ENCODE measurements at regions not wholly inside any gene's neighbourhood (a gene's known extent, or its start where the extent isn't known, plus 50 kb on each side); places are given as distances from the start of the nearest gene placed in this dataset.

DNA sequence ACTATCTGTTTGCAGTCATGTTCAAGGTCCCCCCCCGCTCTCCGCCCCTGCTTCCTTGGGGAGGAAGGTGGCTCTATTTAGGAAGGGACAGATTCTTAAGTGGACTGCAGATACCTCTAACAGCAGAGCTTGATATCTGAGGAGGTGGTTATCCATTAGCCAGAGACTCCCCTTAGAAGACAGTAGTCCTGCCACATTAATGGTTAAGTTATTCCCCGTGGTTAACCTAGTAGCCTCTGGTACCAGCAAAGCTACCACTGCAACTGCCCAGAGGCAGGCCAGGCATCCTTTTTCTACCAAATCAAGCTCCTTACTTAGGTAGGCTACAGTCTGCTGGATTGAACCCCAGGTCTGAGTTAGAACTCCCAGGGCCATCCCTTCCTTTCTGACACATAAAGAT, 162.1 kb upstream of the AVPR1A start:
- TF ChIP-seq POLR2A (IDR thresholded peaks at IDR 0.05; ENCODE audit: low read length), result no peak
- no peak for TF ChIP-seq GATA1 (IDR thresholded peaks at IDR 0.05; ENCODE audit: low read depth, low read length)

Measured in erythroblast (primary cell).